NB4 (cell line): ENCODE measurements at regions not wholly inside any gene's neighbourhood (a gene's known extent, or its start where the extent isn't known, plus 50 kb on each side); places are given as distances from the start of the nearest gene placed in this dataset.

ENCODE experiments used
- DNase-seq: peaks from one replicate; pipeline ENCODE4 v3.0.0; 2010; ENCODE audit warnings: low read depth
- H3K4me3 ChIP-seq: one replicate; pipeline ENCODE4 v1.5.1; 2011; ENCODE audit warnings: mild to moderate bottlenecking, low read depth, low read length, moderate library complexity
- MYC ChIP-seq: IDR thresholded peaks from 2 replicates; pipeline ENCODE4 v1.6.1; 2011; ENCODE audit warnings: low read depth, low read length
- POLR2A ChIP-seq: IDR thresholded peaks from 2 replicates; pipeline ENCODE4 v1.6.1; 2011; ENCODE audit warnings: mild to moderate bottlenecking; ENCODE audit not compliant: insufficient read length; ENCODE audit errors: extremely low read depth
- TF ChIP-seq, protein P1 (sequence below): IDR thresholded peaks from one replicate; pipeline ENCODE4 v1.5.1; 2012; ENCODE audit warnings: low read depth, low read length
- TF ChIP-seq, protein P2 (sequence below): IDR thresholded peaks from 2 replicates; pipeline ENCODE4 v1.6.1; 2011; ENCODE audit warnings: low read depth, low read length

DNA sequence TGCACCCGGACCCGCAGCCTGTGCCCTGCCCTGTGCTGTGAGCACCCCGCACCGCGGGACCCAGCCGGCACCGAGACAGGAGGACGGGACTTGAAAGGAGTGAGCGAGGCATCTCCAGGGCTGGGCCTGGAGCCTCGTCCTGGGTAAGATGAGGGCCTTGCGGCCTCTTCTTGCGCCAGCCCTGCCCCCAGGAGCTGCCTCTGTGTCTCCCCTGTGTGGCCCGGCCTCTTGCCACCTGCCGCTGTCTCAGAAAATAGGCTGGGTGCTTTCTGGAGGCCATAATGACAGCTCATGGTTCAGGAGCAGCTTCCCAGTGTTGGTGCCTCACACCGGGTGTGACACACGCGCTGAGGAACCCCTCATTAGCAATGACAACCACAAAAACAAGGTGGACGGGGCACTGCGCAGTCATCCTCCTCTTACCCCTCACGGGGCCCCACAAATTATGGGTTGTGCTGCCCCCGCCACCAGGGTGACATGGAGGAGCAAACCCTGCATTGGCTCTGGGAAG, 161.5 kb upstream of the C1orf174 start:
- TF ChIP-seq, protein P1, sequence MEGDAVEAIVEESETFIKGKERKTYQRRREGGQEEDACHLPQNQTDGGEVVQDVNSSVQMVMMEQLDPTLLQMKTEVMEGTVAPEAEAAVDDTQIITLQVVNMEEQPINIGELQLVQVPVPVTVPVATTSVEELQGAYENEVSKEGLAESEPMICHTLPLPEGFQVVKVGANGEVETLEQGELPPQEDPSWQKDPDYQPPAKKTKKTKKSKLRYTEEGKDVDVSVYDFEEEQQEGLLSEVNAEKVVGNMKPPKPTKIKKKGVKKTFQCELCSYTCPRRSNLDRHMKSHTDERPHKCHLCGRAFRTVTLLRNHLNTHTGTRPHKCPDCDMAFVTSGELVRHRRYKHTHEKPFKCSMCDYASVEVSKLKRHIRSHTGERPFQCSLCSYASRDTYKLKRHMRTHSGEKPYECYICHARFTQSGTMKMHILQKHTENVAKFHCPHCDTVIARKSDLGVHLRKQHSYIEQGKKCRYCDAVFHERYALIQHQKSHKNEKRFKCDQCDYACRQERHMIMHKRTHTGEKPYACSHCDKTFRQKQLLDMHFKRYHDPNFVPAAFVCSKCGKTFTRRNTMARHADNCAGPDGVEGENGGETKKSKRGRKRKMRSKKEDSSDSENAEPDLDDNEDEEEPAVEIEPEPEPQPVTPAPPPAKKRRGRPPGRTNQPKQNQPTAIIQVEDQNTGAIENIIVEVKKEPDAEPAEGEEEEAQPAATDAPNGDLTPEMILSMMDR: no peak
- no peak for TF ChIP-seq MYC
- TF ChIP-seq, protein P2, sequence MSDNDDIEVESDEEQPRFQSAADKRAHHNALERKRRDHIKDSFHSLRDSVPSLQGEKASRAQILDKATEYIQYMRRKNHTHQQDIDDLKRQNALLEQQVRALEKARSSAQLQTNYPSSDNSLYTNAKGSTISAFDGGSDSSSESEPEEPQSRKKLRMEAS: no peak
- no peak for DNase-seq
- no peak overlapping the region for H3K4me3 ChIP-seq

DNA sequence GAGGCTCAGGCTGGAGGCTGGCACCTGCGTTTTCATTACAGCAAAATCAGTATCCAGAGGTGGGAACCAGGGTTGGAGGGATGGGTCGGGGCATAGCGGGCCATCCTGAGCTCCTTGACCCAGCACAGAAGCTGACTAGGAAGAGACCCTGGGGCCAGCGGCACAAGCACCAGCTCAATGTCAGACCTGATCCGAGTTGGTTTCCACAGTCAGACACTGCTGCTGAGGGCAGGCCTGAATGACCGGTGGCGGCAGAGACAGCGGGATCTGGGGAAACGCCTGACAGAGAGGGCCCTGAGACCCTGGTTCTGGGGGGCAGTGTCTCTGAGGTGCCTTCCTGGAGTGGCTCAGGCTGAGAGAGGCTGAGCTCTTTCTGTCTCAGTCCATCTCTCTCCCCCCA, 162.0 kb upstream of the C1orf174 start:
- TF ChIP-seq, protein P2: no peak
- TF ChIP-seq POLR2A (no peak), MYC (no peak)
- TF ChIP-seq, protein P1: no peak
- no peak for DNase-seq
- no peak overlapping the region for H3K4me3 ChIP-seq

DNA sequence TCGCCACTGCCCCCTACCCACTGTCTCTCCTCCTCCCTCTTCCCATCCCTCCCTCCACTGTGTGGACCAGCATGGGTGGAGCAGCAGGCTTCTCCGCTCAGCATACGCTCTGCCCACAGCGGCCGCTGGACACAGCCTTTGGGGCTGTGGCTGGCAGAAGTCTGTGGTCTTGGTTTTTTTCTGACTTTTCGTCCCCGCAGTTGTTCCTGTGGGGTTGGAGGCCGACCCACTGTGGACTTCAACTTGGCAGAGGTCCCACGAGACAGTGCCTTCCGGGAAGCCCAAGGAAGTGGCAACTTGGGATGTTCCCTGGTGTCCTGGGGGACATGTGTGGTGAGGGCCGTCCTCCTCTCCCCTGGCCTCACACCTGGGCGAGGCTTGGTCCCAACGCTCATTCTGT, 162.5 kb upstream of the C1orf174 start:
- no peak overlapping the region for H3K4me3 ChIP-seq
- DNase-seq: no peak
- TF ChIP-seq, protein P1: no peak
- TF ChIP-seq, protein P2: no peak
- TF ChIP-seq MYC (no peak), POLR2A (no peak)

DNA sequence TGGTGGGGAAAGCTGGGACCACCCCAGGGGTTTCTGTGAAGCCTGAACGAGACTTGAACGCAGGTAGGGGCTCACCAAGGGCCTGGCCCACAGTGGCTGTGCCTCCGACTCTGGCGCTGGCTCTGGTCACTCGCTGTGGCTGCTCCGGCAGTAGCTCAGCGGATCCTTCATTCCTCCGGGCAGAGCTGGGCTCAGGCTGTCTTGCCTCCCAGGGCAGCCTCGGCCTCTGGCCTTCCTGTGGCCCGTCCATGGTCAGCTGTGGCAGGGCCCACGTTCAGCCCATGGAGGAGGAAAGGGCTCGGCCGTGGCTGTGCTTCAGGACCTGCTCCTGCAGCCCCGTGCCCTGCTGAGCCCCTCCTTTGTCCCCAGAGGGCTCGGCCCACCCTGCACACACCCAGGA, 162.9 kb upstream of the C1orf174 start:
- TF ChIP-seq MYC (no peak), POLR2A (no peak)
- TF ChIP-seq, protein P1: no peak
- TF ChIP-seq, protein P2: no peak
- DNase-seq: no peak
- no peak overlapping the region for H3K4me3 ChIP-seq

DNA sequence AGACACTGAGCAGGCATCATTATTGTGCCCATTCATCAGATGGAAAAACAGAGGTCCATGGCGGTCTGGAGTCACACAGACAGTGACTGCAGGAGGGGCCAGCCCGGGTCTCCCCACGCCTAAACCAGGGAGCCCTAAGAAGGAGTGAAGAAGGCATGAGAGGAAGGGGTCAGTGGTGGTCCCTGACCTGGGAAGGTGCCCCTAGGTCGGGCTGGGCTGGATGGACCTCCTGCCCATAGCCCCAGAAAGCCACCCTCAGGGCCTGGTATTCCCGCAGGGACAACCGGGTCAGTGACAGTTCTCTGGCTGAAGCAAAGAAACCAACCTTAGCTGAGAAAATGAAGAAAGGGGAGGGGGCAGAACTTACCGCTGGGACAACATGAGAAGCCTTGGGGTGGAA, 163.4 kb upstream of the C1orf174 start:
- no peak overlapping the region for H3K4me3 ChIP-seq
- TF ChIP-seq MYC (no peak), POLR2A (no peak)
- TF ChIP-seq, protein P2: no peak
- TF ChIP-seq, protein P1: no peak
- DNase-seq: no peak

DNA sequence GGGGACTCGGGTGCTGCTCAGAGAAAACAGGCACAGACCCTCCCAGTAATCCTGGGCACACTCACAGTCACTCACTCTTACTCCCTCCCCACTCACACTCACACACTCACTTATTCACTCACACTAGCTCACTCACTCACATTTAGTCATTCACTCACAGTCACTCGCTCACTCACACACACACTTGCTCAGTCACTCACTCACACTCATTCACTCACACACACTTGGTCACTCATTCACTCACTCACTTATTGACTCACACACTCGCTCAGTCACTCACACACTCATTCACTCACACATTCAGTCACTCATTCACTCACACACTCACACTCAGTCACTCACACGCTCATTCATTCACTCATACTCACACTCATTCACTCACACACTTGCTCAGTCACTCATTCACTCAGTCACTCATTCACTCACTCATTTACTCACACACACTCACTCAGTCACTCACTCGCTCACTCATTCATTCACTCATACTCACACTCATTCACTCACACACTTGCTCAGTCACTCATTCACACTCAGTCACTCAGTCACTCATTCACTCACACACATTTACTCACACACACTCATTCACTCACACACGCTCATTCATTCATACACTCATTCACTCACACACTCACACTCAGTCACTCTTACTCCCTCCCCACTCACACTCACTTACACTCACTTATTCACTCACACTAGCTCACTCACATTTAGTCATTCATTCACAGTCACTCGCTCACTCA, 164.2 kb upstream of the C1orf174 start:
- DNase-seq: no peak
- no peak overlapping the region for H3K4me3 ChIP-seq
- TF ChIP-seq, protein P2: no peak
- TF ChIP-seq MYC (no peak), POLR2A (no peak)
- TF ChIP-seq, protein P1: no peak
